Smooth muscle cell (in vitro differentiated cells): ENCODE measurements at regions not wholly inside any gene's neighbourhood (a gene's known extent, or its start where the extent isn't known, plus 50 kb on each side); places are given as distances from the start of the nearest gene placed in this dataset.

Experiments used
- DNase-seq: peaks from one replicate; lab custom pipeline; 2025; ENCODE audit not compliant: unreplicated experiment; lab: John Stamatoyannopoulos, UW
- H2AFZ ChIP-seq: fragments of 200-600 bp; sonication (generic); 2 replicates; pipeline ENCODE4 v1.6.0; 2016; ENCODE audit warnings: antibody characterized with exemption, low read depth, mild to moderate bottlenecking
- H3F3A ChIP-seq: fragments of 200-600 bp; sonication (generic); 2 replicates; pipeline ENCODE4 v1.6.0; 2017; ENCODE audit warnings: antibody characterized with exemption, low read depth
- H3K27ac ChIP-seq: fragments of 200-600 bp; sonication (generic); 2 replicates; pipeline ENCODE4 v1.5.1; 2016; ENCODE audit warnings: low read depth, mild to moderate bottlenecking
- H3K27me3 ChIP-seq: fragments of 200-600 bp; sonication (generic); 2 replicates; pipeline ENCODE4 v1.6.1; 2016; ENCODE audit warnings: low read depth, mild to moderate bottlenecking
- H3K36me3 ChIP-seq: fragments of 200-600 bp; sonication (generic); 2 replicates; pipeline ENCODE4 v1.5.1; 2016; ENCODE audit warnings: low read depth
- H3K4me1 ChIP-seq: fragments of 200-600 bp; sonication (generic); 2 replicates; pipeline ENCODE4 v1.5.1; 2016; ENCODE audit warnings: low read depth
- H3K4me2 ChIP-seq: fragments of 200-600 bp; sonication (generic); 2 replicates; pipeline ENCODE4 v1.6.0; 2016; ENCODE audit warnings: mild to moderate bottlenecking
- H3K4me3 ChIP-seq: fragments of 200-600 bp; sonication (generic); 2 replicates; pipeline ENCODE4 v1.5.1; 2016; ENCODE audit warnings: mild to moderate bottlenecking
- H3K79me2 ChIP-seq: fragments of 200-600 bp; sonication (generic); 2 replicates; pipeline ENCODE4 v1.6.0; 2016; ENCODE audit warnings: low read depth, mild to moderate bottlenecking
- H3K9ac ChIP-seq: fragments of 200-600 bp; sonication (generic); 2 replicates; pipeline ENCODE4 v1.6.0; 2016; ENCODE audit warnings: low read depth
- H3K9me3 ChIP-seq: fragments of 200-600 bp; sonication (generic); replicated peaks from 2 replicates; pipeline ENCODE4 v1.5.1; 2016; ENCODE audit warnings: low read depth
- H4K20me1 ChIP-seq: fragments of 200-600 bp; sonication (generic); 2 replicates; pipeline ENCODE4 v1.6.0; 2016; ENCODE audit warnings: low read depth
- CTCF ChIP-seq: fragments of 200-600 bp; sonication (generic); IDR thresholded peaks from 2 replicates; pipeline ENCODE4 v1.5.1; 2017; ENCODE audit warnings: borderline replicate concordance, mild to moderate bottlenecking, antibody characterized with exemption; ENCODE audit not compliant: insufficient read depth, poor library complexity, severe bottlenecking
- WGBS: methylation state at CpG from one replicate; pipeline ENCODE4 v1.1.7; 2016; ENCODE audit warnings: low lambda C conversion rate; 5-methylcytosine and 5-hydroxymethylcytosine counted together

DNA sequence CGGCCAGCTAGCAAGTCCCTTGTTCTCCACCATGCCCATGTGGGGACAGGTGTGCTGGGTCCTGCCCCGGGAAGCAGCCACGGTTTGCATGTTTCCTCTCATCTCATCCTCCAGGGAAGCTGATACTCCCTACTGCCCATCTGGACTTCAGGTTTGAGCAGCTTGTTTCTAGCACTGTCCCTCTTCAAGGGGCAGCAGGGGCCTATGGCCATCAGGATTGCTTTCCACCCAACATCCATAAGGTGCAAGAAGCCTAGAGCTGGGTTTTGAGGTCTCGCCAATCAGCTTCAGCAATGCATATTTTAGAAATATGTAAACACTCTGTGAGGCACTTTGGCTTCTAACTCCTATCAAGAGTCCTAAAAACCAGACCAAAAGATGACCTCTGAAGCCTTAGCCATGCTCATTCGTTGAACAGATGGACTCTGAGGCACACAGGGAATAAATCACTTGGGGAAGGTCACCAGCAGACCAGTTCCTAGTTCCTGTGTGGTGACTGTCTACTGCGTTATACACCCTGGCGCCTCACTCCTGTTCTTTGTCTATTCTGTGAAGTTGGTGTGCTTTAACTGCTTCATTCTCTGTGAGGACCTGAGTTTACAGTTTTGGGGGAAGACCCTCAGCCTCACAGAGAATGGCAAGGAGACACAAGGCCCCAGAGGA is 192.6 kb upstream of the TWIST2 start:
- Histone ChIP-seq H3K9ac (no peak overlapping the region), H3K27ac (no peak overlapping the region), H2AFZ (no peak overlapping the region), H3F3A (no peaks in the 10 kb centered on the region), H3K36me3 (no peaks in the 10 kb centered on the region), H4K20me1 (no peaks in the 10 kb centered on the region), H3K27me3 (no peaks in the 10 kb centered on the region), H3K79me2 (no peaks in the 10 kb centered on the region), H3K4me2 (no peak overlapping the region), H3K4me1 (no peaks in the 10 kb centered on the region), H3K9me3 (no peaks in the 10 kb centered on the region), H3K4me3 (no peak overlapping the region)
- WGBS = 94% methylated on average over 7 of the region's 7 CpGs
- no peak for TF ChIP-seq CTCF
- no peak for DNase-seq

DNA sequence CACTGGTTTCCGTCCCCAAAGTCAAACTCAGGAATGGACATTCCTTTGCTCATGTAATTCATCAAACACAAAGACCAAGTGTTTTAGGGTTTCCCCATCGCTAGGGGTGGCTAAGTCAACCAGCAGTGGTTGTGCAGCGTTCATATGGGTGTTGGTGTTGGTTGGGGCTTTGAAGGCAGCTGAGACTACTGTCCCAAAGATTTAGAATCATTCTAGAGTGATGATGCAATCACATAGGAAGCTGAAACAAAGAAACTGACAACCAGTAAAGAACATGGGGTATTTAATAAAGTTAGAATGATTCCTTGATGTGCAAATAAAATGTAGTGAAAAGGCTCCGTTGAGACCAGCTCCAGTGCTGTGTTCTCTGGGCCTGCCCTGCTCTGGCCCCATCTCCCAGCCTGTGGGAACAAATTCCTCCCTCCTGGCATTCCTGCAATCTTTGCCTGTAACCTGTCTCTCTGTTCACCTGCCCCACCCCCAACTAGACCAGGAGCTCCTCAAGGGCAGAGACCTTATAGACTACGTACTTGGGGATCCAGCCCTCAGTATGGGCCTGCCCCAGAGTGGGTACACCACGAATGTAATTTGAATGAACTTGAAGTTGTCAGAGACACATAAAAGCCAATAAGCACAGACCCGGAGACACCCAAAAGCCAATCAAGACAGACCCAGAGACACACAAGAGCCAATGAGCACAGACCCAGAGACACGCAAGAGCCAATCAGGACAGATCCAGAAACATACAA is 191.7 kb upstream of the TWIST2 start:
- Histone ChIP-seq H3K27ac (no peak overlapping the region), H3K79me2 (no peaks in the 10 kb centered on the region), H3F3A (no peaks in the 10 kb centered on the region), H2AFZ (no peak overlapping the region), H3K4me2 (no peak overlapping the region), H3K9ac (no peak overlapping the region), H4K20me1 (no peaks in the 10 kb centered on the region), H3K9me3 (no peaks in the 10 kb centered on the region), H3K36me3 (no peaks in the 10 kb centered on the region), H3K27me3 (no peaks in the 10 kb centered on the region), H3K4me1 (no peaks in the 10 kb centered on the region), H3K4me3 (no peak overlapping the region)
- TF ChIP-seq CTCF = no peak
- DNase-seq = no peak
- WGBS = 88% methylated on average over 8 of the region's 8 CpGs

DNA sequence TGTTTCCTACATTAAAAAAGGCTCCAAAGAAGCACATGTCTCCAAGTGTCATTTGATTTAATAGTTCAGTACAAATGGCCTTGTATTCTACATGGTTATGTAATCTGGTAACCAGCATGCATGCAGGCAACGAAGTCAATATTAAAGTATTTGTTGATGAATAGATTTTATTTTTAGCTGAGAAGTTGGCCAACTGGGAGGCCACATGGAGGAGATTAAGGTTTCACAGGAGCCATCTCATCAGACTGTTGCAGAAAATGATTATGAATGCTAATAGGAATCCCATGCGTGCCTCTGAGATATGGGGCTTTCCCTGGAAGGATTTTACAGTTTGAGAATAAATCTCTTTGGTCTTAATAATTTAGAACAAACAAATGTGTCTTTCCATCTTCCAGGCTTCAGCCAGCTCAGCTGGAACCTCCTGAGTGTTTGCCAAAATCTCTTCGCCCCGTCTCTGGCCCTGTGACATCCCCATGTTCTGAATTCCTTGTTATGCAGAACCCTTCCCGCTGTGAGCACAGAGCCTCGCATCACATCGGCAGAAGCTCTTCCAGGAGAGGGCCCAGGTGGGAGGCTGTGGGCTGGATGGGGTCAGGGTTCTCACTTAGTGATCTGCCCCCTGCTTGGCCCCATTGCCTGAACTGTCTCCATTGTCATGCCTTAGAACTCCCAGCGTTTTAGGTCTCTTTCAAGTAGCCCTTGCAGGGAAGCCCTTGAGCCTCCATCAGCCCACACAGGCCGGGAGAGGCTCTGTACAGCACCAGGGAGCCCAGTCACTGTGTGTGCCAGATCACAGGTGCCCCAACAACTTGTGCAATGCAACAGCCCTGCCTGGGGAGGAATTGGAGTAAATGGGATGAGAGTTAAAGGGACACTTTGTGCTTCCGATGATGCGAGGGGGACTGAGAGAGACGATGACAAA is 190.5 kb upstream of the TWIST2 start:
- no peak overlapping the region for H3K4me3 ChIP-seq
- H3F3A ChIP-seq = no peaks in the 10 kb centered on the region
- H3K36me3 ChIP-seq = no peaks in the 10 kb centered on the region
- H3K79me2 ChIP-seq = no peaks in the 10 kb centered on the region
- no peak for TF ChIP-seq CTCF
- DNase-seq = no peak
- H4K20me1 ChIP-seq = no peaks in the 10 kb centered on the region
- H3K27me3 ChIP-seq = no peaks in the 10 kb centered on the region
- no peak overlapping the region for H3K4me2 ChIP-seq
- H2AFZ ChIP-seq = no peak overlapping the region
- H3K27ac ChIP-seq = no peak overlapping the region
- WGBS = 64% methylated on average over 12 of the region's 12 CpGs
- no peaks in the 10 kb centered on the region for H3K9me3 ChIP-seq
- H3K4me1 ChIP-seq = no peaks in the 10 kb centered on the region
- H3K9ac ChIP-seq = no peak overlapping the region
